WI38 (cell line): ENCODE measurements at regions not wholly inside any gene's neighbourhood (a gene's known extent, or its start where the extent isn't known, plus 50 kb on each side); places are given as distances from the start of the nearest gene placed in this dataset.

Source experiments
- H3K4me3 ChIP-seq: 2 replicates; pipeline ENCODE4 v1.5.1; 2011; ENCODE audit warnings: low read depth, mild to moderate bottlenecking, control low read depth, low read length
- TF ChIP-seq, protein P1 (sequence below): IDR thresholded peaks from 2 replicates; pipeline ENCODE4 v1.5.1; 2012; ENCODE audit warnings: low read depth, mild to moderate bottlenecking, control low read depth, low read length

DNA sequence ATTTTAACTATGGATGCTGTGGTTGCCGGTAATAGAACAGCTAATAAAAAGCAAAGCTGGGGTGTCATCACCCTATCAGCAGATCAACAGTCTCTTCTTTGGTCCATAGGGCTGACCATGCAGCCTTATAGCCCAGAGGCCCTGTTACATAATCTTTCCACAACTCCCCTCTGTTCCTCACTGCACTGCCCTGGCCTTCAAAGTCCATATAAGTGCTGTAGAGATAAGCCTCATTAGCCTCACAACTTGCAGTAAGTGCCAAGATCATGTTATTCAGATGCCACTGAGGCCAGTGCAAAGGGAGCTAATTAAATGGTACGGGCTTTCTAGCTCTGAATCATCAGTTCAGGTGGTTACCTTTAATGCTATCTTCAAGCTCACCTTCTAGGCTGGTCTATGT is 89.7 kb upstream of the CXCR4 start:
- TF ChIP-seq, protein P1, sequence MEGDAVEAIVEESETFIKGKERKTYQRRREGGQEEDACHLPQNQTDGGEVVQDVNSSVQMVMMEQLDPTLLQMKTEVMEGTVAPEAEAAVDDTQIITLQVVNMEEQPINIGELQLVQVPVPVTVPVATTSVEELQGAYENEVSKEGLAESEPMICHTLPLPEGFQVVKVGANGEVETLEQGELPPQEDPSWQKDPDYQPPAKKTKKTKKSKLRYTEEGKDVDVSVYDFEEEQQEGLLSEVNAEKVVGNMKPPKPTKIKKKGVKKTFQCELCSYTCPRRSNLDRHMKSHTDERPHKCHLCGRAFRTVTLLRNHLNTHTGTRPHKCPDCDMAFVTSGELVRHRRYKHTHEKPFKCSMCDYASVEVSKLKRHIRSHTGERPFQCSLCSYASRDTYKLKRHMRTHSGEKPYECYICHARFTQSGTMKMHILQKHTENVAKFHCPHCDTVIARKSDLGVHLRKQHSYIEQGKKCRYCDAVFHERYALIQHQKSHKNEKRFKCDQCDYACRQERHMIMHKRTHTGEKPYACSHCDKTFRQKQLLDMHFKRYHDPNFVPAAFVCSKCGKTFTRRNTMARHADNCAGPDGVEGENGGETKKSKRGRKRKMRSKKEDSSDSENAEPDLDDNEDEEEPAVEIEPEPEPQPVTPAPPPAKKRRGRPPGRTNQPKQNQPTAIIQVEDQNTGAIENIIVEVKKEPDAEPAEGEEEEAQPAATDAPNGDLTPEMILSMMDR: no peak
- H3K4me3 ChIP-seq: no peak overlapping the region

- H3K4me3 ChIP-seq: no peak overlapping the region
Measured at GRCh38 chr2:136207030-136207623, 89.2 kb upstream of the CXCR4 start.

DNA sequence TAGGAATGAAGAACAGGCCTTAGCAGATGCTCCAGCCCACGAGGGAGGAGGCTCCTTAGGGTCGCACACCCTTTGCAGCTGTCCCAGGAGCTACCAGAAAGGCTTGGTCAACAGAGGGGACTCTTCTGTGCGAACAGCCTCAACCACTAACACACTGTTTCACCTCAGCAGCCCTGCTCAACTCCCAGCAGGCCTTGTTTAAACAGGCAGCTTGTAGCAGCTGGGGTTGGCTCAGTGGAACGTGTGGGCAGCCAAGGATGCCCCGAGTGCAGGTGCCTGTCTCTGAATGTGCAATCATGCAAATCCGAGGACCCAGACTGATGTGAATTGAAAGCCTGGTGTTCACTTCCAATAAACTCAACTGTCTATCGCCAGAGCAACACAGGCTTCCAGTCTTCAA is 88.7 kb upstream of the CXCR4 start:
- no peak overlapping the region for H3K4me3 ChIP-seq
- TF ChIP-seq, protein P1: no peak

More at GRCh38 chr2:136207030-136207623, 89.2 kb upstream of the CXCR4 start:
- TF ChIP-seq, protein P1: no peak

GRCh38 chr2:136205615-136206014 is 87.7 kb upstream of the CXCR4 start:
- TF ChIP-seq, protein P1: no peak
- no peak overlapping the region for H3K4me3 ChIP-seq

DNA sequence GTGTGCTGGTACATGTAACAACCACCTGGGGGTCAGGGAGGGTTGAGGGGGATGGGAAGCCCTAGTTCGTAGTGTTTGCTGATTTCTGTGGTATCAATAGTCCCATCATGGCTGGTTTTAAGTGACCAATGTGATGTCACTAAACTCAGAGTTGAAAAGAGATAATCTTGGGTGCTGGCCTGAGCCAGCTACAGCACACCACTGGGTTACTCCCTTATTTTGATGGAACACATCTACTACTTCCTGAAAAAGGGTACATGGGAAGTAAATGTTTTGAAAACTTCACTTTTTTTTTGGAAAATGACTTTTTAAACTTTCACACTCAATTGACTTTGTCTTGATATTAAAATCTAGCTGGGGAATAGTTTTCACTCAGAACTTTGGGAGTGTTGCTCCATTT is 87.0 kb upstream of the CXCR4 start:
- TF ChIP-seq, protein P1: no peak
- no peak overlapping the region for H3K4me3 ChIP-seq

- H3K4me3 ChIP-seq: no peak overlapping the region
- TF ChIP-seq, protein P1: no peak
Measured at GRCh38 chr2:136195226-136195625, 77.3 kb upstream of the CXCR4 start.

GRCh38 chr2:136191041-136191440 is 73.1 kb upstream of the CXCR4 start:
- TF ChIP-seq, protein P1: no peak
- no peak overlapping the region for H3K4me3 ChIP-seq
